ENCODE measurements at regions not wholly inside any gene's neighbourhood (a gene's known extent, or its start where the extent isn't known, plus 50 kb on each side); places are given as distances from the start of the nearest gene placed in this dataset.

DNA sequence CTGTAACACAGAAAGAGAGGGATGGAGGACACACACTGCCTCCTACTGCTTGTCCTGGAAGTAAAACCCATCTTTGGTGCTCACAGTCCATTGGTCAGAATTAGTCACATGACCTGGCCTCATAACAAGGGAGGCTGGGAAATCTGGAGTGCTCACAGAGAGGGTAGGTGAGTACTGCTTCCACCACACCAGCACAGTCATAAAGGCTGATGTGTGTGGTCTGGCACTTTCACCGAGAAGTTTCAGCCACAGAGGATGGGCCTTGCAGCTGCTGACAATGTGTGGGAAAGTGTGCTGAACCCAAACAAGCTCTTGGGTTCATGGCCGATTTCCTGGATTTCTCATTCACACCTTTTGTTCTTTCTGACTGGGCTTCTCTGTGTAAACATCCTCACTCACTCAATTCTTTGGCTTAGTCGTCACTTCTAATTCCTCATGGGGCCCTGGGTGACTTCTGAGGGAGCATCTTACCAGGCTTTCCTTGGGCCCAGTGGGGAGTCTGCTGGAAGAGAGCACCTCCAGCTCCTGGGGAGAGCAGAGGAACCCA is 100.7 kb downstream of the ASB7 start:
- in situ Hi-C loops (cut with HindIII; ENCODE audit: low sequenced_read_pairs) = no loop called here

DNA sequence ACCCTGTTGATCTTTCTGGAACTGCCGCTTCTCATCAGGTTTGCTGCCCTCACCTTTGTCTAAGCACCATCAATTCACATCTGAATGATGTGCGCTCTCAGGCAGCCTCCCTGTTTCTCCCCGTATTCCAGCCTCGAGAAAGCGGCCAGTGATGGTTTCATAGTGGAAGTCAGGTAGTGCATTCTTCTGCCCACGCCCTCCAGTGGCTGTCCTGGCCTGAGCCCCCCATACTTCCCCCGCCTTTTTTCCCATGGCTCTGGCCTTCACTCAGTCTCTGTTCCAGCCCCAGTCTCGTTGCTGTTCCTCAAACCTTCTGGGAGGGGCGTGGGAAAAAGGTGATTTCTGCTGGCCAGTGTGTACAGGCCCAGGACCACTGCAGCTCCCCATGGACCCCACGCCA is 101.3 kb downstream of the ASB7 start:
- in situ Hi-C loops (cut with HindIII; ENCODE audit: low sequenced_read_pairs) = no loop called here

DNA sequence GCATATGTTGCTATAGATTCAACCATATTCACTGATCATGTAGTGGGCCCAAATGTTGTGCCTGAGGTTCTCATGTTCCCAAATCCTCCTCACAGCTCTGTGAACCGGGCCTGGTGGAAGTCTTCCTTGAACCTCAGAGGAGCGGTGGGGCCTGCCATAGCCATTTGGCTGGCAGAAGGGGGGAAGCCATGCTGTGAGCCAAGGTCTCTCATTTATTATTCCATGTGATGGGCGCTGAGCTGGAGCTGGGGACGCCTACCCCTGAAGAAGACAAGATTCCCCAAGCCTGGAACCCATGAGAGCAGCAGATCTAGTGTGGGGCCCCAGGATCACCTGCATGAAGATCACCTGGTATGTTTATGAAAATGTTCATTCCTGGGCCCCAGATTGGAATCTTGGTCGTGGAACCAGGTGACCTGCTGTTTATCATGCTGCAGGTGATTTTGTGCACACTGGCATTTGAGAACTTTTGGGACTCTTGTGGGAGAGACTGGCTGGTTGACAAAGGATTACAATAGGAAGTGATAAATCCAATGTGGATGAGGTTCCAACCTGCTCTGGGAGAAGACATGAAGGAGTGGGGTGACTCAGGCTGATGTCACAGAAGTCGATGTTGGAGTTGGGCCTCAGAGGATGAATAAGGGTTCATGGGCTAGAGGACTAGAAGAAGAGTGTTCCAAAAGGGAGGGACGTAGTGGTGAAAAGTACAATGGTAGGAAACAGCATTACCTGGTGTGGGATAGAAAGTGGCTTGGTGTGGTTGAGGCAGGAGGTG is 102.1 kb downstream of the ASB7 start:
- in situ Hi-C loops (cut with HindIII; ENCODE audit: low sequenced_read_pairs) = no loop called here

DNA sequence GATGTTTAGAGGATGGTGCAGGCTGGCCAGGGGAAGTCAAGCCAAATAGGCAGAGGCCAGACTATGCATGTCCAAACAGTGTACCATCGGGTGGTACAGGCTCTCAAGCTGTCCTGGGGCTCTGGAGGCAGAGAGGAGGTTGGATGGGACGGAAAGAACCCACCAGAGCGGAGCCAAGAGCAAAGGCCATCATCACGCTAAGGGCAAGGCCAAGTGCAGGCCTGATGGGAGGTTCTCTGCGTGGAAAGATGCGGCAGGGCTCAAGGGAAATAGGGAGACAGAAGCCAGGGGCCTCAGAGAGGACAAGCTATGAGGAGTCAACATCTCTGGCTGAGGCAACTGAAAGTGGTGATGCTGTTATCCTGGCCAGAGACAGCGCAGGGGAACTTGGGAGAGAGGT is 102.7 kb downstream of the ASB7 start:
- in situ Hi-C loops (cut with HindIII; ENCODE audit: low sequenced_read_pairs) = no loop called here

DNA sequence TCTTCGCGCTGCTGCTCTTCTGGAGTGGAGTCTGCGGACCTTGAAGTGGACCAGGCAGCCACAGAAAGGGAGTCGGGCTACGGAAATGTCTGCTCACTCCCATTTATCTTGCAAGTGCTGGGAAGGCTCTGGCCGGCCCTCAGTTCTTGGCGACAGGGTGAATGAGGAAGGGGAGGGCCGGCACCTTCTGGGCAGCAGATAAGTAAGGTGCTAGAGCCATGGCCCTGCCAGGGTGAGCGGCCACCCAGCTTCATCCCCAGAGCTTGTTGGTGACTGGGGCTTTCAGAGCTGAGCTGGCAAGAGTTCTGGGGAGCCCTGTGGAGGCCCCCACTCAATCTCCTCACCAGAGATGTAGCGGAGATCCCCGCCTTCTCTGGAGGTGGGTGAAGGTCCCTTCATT is 103.5 kb downstream of the ASB7 start:
- in situ Hi-C loops (cut with HindIII; ENCODE audit: low sequenced_read_pairs) = no loop called here

DNA sequence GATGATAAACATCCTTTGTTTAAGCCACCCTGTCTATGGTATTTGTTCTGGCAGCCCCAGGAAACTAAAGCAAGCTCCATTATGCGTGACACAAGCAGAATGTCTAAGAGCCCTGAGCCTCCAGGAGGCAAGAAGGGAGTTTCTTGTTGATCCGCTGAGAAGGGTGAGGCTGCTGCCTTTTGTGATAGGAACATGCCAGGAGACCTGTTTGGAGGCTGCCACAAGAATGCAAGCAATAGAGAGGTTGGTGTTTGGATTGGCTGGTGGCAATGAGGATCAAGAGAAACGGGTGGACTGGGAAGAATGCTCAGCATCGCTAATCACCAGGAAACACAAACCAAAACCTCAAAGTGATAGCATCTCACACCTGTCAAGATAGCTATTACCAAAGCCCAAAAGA is 104.8 kb downstream of the ASB7 start:
- in situ Hi-C loops (cut with HindIII; ENCODE audit: low sequenced_read_pairs) = no loop called here

DNA sequence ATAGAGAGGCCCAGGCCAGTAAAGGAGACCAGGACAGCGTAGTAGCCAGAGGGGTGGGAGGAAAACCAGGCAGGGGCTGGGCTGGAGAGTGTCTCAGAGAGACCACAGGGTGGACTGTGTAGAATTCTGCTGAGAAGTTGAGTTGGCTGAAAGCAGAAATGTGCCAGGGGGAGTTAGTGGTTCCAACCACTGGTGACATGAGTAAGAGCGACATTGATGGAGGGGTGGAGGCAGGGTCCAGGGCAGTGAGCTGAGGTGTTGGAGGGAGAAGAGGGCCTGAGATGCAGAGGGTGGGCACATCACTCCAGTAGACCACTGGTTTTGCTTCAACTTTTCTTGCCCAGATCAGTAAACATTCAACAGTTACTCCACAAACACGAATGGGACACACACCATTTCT is 106.5 kb downstream of the ASB7 start:
- in situ Hi-C loops (cut with HindIII; ENCODE audit: low sequenced_read_pairs) = no loop called here

DNA sequence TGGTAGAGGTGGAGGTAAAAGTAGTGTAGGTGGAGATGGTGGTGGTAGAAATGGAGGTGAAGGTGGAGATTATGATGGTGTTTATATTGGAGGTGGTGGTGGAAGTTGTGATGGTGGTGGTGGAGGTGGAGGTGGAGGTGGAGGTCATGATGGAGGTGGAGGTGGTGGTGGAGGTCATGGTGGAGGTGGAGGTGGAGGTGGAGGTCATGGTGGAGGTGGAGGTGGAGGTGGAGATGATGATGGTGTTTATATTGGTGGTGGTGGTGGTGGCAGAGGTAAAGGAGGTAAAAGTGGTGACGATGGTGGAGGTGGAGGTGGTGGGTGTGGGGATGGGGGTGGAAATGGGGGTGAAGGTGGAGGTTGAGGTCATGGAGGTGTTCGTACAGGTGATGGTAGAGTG is 107.8 kb downstream of the ASB7 start:
- in situ Hi-C loops (cut with HindIII; ENCODE audit: low sequenced_read_pairs) = no loop called here

DNA sequence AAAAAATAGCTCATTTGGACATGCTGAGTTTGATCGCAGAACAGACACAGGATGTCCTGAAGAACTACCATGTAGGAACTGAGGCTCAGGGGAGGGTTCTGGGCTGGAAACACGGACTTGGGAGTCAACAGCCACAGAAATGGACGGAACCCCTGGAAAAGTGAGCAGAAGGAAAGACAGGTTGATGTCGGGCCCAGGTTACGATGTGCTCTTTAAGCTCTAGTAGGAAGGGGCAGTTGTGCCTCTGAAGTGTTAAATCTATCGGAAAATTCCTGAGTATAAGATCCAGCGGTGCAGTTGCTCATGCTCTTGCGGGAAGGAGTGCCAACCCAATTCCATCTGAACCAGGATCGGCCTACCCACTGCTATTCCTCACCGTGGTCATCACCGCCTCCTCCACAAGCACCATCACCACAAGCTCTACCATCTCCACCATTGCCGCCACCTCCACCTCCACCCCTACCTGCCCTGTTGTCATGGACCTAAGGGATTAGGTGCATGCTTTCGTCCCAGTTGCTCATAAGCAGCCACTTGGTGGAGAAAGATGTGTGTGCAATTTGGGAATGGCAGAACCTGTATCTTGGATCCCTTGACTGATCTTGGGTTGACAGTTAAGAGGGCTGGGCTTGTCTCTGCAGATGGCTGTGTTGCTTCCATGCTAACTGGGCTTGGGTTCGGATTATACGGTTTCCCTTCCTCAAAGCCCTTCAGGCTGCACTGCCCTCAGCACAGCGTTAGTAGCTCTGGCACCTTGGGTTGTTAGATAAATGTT is 108.5 kb downstream of the ASB7 start:
- in situ Hi-C loops (cut with HindIII; ENCODE audit: low sequenced_read_pairs) = no loop called here

DNA sequence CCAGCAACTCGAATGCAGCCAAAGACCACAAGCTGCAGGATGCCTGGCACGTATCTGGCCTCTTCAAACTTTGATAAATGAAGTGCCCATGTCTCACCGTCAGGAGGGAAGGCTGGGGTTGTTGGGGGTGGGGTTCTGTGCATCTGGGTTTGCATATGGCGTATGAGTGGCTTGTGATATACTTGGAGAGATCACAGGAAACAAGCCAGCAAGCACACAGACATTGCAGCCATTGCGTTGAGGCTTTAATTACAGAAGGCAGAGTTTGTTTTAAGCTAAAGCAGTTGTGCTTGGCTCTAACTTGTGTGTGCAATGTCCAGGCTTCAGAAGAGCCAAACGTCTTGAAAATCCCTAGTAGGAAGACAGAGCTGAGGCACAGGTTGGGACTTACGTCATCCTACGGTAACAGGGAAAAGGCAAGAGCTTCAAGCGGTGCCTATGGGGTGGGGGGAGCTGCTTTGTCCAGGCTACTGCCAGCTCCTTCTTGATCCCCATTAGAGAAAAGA is 109.2 kb downstream of the ASB7 start:
- in situ Hi-C loops (cut with HindIII; ENCODE audit: low sequenced_read_pairs) = no loop called here

DNA sequence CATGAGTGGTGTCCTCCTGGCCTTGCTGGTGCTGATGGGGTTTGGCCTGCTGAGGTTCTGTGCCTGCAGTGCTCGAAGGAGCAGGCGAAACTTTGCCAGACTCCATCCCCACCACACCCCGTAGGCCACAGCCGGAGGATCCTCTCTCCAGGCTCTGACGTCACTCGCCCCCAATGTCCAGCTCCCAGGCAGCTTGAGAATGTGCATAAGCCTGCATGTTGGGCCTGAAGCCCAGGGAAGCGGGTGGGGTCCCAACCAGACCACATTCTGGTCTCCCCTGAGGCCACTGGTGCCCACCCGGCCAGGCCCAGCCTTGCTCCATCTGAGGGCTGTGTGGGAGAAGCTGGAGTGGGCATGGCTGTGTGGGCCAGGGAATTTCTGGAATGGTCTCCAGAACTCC is 109.8 kb downstream of the ASB7 start:
- in situ Hi-C loops (cut with HindIII; ENCODE audit: low sequenced_read_pairs) = no loop called here

DNA sequence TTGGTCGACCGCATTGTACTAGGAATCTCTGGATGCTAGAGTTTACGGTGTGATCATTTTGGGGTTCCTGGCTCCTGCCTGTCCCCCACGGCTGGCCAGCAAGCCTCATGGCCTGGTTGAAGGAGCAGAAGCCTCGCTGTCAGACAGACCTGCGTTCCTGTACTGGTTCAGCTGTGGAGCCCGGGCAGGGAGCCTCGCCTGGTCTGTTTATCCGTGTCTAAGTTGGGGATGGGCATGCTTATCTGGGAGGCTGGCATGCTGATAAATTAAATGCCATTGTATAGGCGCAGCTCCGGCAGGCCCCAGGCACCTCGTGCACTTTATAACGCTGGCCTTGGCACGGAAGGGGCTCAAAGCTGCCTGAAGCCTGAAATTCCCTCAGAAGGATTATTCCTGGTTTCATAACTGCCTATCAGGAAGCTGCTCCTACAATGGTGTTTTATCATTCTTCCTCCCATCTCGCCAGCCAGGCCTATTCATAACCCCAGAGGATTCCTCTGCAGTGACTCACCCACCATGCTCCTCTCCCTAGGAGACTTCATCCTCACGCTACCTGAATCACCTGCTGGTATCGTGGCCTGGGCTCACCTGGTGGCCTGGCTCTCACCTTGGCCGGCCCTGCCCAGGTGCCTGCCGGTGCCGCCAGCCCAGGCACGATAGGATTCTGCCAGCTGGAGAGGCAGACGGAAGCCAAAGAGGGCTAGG is 110.9 kb downstream of the ASB7 start:
- in situ Hi-C loops (cut with HindIII; ENCODE audit: low sequenced_read_pairs) = no loop called here

DNA sequence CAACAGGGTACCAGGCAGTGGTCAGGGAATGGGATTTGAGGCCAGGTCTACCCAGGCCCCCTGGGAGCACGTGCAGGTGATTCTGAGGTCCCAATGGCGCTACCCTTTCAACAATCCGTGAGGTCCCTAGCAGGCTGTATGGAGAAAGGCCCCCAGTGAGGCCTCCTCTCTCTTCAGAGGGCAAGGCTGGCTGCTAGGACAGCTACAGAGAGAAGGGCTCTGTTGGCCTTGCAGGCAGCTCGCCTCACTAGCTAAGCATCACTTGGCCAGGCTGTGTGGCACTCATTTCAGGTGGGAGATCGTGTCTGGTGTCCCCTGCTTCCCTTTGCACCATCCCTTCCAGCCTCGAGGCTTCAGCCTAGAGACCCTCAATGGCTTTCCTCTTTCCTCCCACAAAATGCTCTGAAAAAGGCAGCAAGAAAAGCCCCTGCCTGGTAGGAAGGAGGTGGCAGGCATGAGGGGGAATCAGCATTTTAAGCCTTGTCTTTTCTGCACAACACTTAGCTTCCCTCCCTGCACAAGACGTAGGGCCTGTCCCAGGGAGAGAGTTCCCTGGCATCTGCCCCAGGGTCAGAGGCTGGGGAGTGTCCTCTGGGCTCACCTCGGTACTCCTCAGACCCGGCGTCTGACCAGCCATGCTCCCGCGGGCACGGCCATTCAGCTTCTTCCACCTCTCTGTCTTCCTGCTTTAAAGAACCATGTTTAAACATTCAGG is 111.8 kb downstream of the ASB7 start:
- in situ Hi-C loops (cut with HindIII; ENCODE audit: low sequenced_read_pairs) = no loop called here

DNA sequence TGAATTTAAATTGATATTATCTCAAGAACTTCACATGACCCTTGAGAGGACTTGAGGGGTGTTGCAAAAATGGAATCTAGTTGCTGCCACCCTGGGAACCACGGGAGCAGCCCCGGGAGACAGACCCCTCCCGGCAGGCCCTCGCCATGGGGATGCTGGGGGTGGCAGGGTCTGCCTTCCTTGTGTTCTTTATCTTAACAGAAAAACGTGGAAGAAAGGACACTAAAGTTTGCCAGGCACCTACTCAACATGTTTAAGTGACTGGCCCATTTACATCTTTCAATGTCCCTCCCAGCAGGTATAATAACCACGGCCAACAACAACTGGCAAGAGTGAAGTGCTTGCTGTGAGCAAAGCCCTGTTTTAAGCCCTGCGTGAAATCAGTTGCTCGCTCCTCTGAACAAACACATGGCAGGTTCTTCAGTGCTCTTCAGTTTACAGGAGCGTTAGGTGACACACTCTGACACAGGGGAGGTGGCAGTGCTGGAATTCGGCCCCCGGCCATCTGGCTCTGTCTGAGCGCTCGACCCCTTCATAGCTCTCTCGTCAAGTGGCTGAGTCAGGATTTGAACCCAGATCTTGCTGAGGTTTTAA is 112.5 kb downstream of the ASB7 start:
- in situ Hi-C loops (cut with HindIII; ENCODE audit: low sequenced_read_pairs) = no loop called here

DNA sequence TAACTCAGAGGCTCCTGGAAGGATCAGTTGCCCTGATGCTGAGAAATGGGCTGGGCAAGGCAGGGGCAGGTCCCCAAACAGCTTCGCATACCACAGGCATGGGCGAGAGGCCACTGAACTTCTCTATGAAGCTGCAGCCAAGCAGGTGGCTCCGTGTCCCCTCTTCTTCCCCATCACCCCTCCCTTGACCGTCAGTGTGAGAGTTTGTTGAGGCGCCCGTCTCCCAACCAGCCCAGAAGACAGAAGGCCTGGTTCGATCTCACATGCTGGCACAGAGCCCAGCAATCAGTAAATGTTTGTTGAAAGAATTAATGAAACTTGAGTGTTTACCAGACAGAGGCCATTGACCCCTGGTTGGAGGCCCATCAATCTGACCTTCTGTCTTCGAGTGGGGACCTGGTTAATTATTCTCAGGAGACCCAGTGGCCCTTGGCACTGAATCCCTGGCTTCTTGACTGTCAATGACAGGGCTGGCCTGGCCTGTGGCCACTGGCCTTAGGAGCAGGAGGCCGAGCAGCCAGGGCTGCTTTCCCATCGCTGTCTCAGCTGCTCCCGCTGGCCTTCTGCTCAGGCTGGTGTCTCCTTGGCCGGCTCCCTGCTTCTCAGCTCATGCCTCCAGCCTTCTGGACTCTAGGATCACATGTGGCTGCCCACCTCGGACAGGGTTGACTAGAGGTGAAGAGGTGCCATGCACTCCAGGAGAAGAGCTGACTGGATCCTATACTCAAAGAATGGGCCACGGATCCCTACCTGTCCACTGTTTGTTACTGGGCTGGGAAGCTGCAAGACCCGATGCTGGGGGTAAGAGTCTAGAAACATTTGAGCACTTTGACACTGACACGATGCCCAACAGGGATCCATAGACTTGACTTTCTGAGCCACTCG is 113.4 kb downstream of the ASB7 start:
- in situ Hi-C loops (cut with HindIII; ENCODE audit: low sequenced_read_pairs) = no loop called here

DNA sequence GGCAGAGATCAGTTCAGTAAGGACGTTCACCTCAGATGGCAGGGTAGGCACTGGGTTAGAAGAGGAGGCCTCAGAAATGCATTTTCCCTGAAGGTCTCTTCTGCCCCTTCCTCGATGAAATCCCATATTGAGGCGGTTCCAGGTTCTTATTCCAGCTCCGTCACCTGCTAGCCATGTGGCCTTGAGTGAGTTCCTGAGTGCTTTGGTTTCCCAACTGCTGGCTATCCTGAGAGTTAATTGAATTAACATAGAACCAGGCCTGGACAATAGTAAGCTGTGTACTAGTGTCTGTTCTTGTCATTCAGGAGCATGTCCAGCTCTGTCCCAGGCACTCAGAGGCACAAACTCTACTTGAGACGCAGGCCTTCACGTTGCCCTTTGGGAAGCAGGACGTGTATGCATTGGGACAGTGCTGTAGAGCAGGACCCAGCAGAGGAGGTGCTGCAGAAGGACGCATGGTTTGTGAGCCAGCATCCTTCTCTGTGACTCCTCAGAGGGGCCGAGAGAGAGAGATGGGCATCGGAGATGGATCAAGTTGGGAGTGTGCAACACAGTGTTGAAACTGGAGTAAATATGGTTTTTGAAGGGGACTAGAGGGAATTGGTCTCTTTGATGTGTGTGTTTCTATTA is 114.2 kb downstream of the ASB7 start:
- in situ Hi-C loops (cut with HindIII; ENCODE audit: low sequenced_read_pairs) = no loop called here

DNA sequence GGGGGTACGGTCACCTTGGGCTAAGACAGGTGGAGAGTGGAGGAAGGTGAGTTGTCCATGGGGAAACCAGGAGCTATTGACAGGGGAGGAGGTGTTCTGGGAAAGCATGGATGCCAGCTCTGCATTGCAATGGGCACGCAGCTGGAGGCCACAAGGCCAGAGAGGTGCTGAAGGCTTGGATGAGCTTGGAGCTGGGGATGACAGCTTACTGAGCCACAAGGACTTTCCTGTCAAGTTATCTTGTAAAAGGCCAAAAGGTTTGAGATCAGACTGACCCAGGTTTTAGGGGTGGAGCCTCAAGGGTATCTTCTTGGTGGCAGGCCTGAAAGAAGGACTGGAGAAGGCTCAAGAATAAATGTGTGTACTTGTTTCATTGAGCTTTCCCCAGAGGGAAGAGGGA is 115.2 kb downstream of the ASB7 start:
- in situ Hi-C loops (cut with HindIII; ENCODE audit: low sequenced_read_pairs) = no loop called here

DNA sequence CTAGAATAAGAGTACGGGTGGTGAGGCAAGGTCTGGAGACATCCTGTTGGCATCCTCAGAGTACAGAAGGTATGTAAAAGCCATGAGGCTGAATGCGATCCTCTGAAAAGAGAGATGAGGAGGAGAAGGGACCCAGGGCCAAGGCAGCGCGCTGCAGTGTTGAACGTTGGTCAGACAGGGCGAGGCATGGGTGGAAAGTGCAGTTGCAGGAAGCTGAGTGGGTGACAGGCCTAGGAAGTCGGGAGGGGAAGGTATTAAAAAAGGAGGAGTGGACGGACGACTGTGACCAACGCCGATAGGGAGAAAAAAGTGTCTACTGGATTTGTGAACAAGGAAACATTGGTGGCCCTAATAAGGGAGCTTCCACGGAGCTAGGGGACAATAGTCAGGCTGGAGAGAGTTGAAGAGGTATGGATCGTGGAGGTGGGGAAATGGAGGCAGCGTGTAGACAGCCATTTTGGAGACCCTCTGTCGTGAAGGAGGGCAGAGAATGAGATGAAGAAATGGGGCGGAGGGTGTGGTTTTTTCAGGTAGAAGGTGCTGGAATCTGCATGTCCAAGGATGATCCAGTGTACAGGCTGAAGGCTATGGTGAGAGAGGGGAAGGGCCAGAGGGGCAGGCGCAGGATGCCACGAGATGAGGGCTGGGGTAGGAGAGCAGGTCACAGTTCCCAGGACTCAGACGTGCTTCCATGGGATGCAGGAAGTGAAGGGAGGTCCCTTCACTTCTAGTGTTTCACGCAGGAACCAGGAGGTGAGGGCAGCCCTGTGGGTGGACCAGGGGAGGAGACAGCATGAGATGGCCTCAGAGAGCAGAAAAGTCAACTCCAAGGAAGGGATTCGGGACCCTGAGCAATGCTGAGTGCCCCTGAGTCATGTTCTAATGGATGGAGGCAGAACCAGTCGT is 115.9 kb downstream of the ASB7 start:
- in situ Hi-C loops (cut with HindIII; ENCODE audit: low sequenced_read_pairs) = no loop called here

Data from endothelial cell of hepatic sinusoid (primary cell).